ENCODE measurements at regions not wholly inside any gene's neighbourhood (a gene's known extent, or its start where the extent isn't known, plus 50 kb on each side); places are given as distances from the start of the nearest gene placed in this dataset.
"Not testable (repeated sequence)": the region's sequence is repeated elsewhere in the genome, so short reads cannot be mapped to it uniquely, and the experiment has no call there.

- no peak for FAIRE-seq
- no peak for DNase-seq (ENCODE audit: low spot score)
These were observed 454.8 kb upstream of the CDH11 start for GRCh38 chr16:65576631-65577030.

GRCh38 chr16:65576139-65576538 lies 454.3 kb upstream of the CDH11 start:
- FAIRE-seq = no peak
- peak; percentile 13 for DNase-seq (ENCODE audit: low spot score)

- DNase-seq (ENCODE audit: low spot score) = no peak
- FAIRE-seq = no peak
These were observed 452.6 kb upstream of the CDH11 start for GRCh38 chr16:65574326-65574966.

GRCh38 chr16:65572156-65572555 lies 450.3 kb upstream of the CDH11 start:
- FAIRE-seq (peak; percentile 81), DNase-seq (ENCODE audit: low spot score) (peak; percentile 85)

GRCh38 chr16:65570261-65570660 lies 448.4 kb upstream of the CDH11 start:
- DNase-seq (ENCODE audit: low spot score) = no peak

GRCh38 chr16:65559846-65560245 lies 438.0 kb upstream of the CDH11 start:
- no peak for FAIRE-seq
- no peak for DNase-seq (ENCODE audit: low spot score)

More at GRCh38 chr16:65570261-65570660, 448.4 kb upstream of the CDH11 start:
- no peak for FAIRE-seq

- not testable (repeated sequence) for FAIRE-seq; DNase-seq (ENCODE audit: low spot score)
These were observed 427.8 kb upstream of the CDH11 start for GRCh38 chr16:65549689-65550088.

GRCh38 chr16:65548470-65548869 lies 426.6 kb upstream of the CDH11 start:
- no peak for DNase-seq (ENCODE audit: low spot score)
- no peak for FAIRE-seq

- FAIRE-seq (peak; percentile 77), DNase-seq (ENCODE audit: low spot score) (peak; percentile 80)
These were observed 426.0 kb upstream of the CDH11 start for GRCh38 chr16:65547772-65548446.

- DNase-seq (ENCODE audit: low spot score) = no peak
These were observed 424.5 kb upstream of the CDH11 start for GRCh38 chr16:65546353-65546791.

GRCh38 chr16:65545413-65545956 lies 423.6 kb upstream of the CDH11 start:
- DNase-seq (ENCODE audit: low spot score) = no peak
- FAIRE-seq = no peak

More at GRCh38 chr16:65546353-65546791, 424.5 kb upstream of the CDH11 start:
- no peak for FAIRE-seq

GRCh38 chr16:65543781-65544740 lies 422.2 kb upstream of the CDH11 start:
- no peak for FAIRE-seq
- no peak for DNase-seq (ENCODE audit: low spot score)

GRCh38 chr16:65541646-65542045 lies 419.8 kb upstream of the CDH11 start:
- no peak for FAIRE-seq
- DNase-seq (ENCODE audit: low spot score) = no peak

GRCh38 chr16:65540901-65541300 lies 419.0 kb upstream of the CDH11 start:
- FAIRE-seq = no peak

GRCh38 chr16:65538976-65539375 lies 417.1 kb upstream of the CDH11 start:
- DNase-seq (ENCODE audit: low spot score) = no peak
- FAIRE-seq = no peak

More at GRCh38 chr16:65540901-65541300, 419.0 kb upstream of the CDH11 start:
- no peak for DNase-seq (ENCODE audit: low spot score)

- DNase-seq (ENCODE audit: low spot score) (no peak), FAIRE-seq (no peak)
These were observed 415.5 kb upstream of the CDH11 start for GRCh38 chr16:65537336-65537735.

- DNase-seq (ENCODE audit: low spot score) (peak; percentile 20), FAIRE-seq (no peak)
These were observed 412.3 kb upstream of the CDH11 start for GRCh38 chr16:65534121-65534528.

- DNase-seq (ENCODE audit: low spot score) (no peak), FAIRE-seq (no peak)
These were observed 411.0 kb upstream of the CDH11 start for GRCh38 chr16:65532846-65533245.

- FAIRE-seq = no peak
- DNase-seq (ENCODE audit: low spot score) = no peak
These were observed 410.4 kb upstream of the CDH11 start for GRCh38 chr16:65532258-65532657.

GRCh38 chr16:65531475-65531874 lies 409.6 kb upstream of the CDH11 start:
- no peak for DNase-seq (ENCODE audit: low spot score)
- FAIRE-seq = no peak

GRCh38 chr16:65525707-65526106 lies 403.8 kb upstream of the CDH11 start:
- DNase-seq (ENCODE audit: low spot score) = no peak
- no peak for FAIRE-seq
